GM21526 (cell line): ENCODE measurements at regions not wholly inside any gene's neighbourhood (a gene's known extent, or its start where the extent isn't known, plus 50 kb on each side); places are given as distances from the start of the nearest gene placed in this dataset.
"Not testable (repeated sequence)": the region's sequence is repeated elsewhere in the genome, so short reads cannot be mapped to it uniquely, and the experiment has no call there.

ENCODE experiments used
- ATAC-seq: cut with Tn5 transposase; IDR thresholded peaks from one replicate; pipeline ENCODE4 v1.9.1; 2021; ENCODE audit warnings: moderate library complexity; ENCODE audit not compliant: unreplicated experiment, low FRiP score

DNA sequence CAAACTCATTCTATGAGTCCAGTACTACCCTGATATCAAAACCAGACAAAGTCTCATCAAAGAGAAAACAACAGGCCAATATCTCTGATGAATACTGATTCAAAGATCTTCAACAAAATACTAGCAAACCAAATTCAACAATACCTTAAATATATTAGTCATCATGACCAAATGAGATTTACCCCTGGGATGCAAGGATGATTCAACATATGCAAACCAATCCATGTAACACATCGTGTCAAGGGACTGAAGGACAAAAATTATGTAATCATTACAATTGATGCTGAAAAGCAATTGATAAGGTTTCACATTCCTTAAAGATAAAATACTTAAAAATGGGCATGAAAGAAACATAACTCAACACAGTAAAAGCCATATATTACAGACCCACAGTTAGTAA lies 1476.9 kb downstream of the SI start:
- ATAC-seq, result no peak

DNA sequence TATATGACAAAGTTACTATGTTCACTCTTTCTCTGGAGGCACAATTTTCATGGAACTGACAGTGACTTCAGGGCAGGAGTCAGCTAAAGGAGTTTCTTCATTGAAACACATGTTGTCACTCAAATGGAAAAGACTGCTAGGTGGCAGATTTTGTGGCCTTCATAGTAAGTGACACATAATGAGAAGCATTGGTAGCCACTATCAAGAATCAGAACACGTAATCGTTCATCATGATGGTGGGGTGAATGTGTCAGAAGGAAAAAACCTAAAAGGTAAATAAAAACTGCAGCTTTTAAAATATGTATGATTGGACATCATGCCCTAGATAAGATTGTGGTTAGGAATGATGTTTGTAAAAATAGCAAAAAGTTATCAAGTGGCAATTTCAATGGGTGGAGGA lies 1491.0 kb downstream of the SI start:
- ATAC-seq, result no peak

DNA sequence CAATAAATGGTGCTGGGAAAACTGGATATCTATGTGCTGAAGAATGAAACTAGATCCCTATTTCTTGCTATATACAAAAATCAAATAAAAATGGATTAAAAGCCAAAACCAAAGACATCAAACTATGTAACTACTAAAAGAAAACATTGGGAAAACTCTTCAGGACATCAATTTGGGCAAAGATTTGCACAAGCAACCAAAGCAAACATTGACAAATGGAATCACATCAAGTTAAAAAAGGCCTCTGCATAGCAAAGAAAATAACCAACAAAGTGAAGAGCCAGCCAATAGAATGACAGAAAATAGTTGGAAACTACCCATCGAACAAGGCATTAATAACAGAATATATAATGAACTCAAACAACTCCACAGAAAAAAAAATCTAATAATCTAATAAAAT lies 1495.3 kb downstream of the SI start:
- ATAC-seq, result no peak

DNA sequence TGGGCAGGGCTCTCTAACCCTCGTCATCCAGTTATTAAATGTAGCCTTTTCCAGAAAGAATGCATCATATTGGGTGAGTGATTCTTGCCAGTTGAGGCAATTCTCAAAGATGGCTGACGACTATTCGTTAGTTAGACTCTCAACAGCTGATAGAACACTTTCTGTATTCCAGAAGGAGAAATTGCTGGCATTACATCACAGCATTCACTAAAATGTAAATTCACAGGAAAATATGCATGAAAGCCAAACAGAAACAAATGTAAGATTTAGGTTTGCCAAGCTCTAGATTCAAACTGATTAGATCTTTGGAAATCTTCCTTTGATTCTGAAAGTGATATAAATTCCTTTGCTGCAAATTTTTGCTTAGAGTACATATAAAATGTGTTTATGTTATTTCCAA lies 1501.0 kb downstream of the SI start:
- no peak for ATAC-seq

DNA sequence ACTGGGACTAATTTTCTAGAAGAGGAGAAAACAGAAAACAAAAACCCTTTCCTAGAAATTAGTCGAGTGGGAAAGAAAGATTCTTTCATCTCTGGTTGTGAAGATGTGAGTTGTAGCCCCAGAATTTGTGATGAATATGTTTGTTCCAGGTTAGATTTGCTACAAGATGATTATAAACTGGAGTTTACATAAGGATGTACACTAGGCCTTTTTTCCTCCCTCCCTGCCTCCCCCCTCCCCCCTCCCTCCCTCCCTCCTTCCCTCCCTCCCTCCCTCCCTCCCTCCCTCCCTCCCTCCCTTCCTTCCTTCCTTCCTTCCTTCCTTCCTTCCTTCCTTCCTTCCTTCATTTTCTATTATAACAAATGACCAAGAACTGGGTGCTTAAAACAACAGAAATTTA lies 1502.0 kb downstream of the SI start:
- ATAC-seq, result no peak

DNA sequence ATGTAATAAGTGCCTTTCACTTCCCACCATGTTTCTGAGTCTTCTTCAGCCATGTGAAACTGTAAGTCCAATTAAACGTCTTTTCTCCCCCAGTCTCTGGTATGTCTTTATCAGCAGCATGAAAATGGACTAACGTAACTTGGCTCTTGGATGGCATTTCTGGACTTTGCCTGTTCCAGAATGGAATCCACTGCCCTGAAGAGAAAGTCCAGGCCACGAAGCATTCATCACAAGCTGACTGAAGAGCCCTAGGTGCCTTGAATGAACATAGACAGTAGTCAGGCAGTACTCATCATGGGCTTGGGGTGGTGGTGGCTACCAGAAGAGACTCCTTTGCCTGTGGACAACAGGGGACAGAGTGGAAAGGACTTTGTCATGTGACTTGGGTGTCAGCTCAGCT lies 1505.0 kb downstream of the SI start:
- ATAC-seq, result no peak

DNA sequence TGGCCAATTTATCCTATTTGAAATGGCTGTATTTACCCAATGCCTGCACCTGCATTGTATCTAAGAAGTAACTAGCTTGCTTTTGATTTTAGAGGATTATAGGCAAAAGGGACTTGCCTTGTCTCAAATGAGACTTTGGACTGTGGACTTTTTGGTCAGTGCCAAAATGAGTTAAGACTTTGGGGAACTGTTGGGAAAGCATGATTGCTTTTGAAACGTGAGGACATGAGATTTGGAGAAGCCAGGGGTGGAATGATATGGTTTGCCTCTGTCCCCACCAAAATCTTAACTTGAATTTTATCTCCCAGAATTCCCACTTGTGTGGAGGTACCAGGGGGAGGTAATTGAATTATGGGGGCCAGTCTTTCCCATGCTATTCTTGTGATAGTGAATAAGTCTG lies 1505.4 kb downstream of the SI start:
- ATAC-seq, result no peak

DNA sequence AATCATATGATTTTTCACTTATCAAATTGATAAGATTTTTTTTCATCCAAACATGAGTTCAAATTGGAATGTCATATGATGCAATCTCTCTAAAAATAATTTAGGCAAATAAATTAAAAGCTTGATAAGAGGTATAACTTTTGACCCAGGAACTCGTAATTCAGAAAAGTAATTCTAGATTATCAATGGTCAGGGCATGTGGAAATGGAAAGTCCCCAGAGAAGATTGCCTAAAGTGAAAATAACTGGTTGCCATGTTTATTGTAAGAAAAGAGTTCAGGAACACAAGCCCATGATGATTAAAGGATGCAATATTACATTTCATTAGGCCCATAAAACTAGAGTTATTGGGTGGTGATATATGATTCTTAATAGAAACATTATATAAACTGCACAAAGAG lies 1514.8 kb downstream of the SI start:
- ATAC-seq, result no peak

DNA sequence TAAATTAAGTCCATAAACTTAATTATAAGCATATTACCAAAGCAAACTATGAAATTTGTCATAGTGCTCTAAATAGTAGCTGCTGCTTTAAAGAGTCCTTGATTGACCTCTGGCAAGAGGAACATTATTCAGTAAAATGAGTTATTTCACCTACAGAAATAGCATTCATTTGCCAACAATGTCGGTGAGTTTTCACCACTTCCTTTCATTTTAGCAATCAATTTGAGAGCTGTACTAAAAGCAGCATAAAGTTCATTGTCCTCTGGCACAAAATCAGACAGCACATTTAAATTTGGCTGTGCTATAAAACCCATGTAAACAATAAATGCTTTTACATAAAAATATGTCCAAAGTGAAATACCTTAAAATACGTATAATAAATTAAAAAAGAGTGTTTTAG lies 1515.7 kb downstream of the SI start:
- ATAC-seq, result no peak

DNA sequence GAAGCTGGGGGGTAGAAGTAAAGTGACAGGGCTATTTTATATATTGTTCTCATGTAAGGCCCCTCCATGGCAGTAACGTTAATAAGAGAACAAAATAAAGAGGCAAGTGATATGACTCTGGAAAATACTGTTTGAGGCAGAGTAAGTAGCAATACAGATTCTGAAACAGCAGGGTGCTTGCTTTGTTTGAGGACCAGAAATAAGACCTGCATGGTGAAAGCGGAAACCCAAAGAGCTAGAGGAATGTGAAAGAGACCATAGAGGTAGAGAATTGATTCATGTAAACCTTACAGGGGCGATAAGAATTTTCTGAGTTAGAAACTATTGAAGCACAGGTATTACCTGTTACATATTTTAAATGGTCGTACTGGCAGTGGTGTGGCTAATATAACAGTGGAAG lies 1517.1 kb downstream of the SI start:
- ATAC-seq, result no peak

DNA sequence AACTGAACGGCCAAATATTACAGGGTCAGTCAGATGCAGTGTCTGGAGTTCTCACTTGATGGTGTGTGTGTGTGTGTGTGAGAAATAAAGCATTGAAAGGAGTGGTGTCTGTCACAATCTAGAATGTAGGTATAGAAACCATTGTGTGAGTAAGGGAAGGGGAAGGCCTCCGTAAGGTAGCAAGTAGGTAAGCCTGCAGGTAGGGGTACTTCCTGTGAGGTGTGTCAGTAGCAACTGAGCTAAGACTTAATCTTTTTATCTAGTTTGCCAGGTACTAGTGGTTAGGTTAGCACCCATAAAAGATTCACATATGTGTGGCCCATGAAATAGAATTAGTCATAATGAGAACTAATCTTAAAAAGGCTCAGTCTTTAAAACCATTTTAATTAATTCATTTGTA lies 1517.8 kb downstream of the SI start:
- no peak for ATAC-seq

DNA sequence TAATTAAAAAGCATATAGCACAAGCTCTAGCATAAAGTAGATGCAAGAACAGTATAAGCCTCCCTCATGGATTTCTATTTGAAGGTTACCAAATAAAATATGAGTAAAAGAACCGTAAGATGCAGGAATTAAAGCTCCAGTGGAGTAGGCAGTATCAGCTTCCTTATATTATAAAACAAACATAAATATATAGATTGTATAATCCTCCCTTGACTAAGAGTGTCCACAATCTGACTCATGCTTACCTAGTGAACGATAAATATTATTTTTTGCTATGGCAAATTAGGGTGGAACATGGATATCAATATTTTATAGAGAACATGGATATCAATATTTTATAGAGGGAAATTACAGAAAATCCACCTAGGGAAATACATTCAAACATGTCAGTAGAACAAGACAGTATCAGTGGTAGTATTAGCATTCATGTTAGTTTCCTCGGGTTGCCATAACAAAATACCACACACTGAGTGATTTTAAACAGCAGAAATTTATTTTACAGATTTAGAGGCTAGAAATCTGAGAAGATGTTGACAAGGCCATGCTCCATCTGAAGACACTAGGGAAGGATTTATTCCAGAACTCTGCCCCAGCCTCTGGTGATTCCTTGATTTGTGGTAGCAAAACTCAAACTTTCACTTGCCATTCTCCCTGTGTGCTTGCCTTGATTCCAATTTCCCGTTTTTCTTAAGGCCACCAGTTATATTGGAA lies 1521.3 kb downstream of the SI start:
- ATAC-seq, result no peak

DNA sequence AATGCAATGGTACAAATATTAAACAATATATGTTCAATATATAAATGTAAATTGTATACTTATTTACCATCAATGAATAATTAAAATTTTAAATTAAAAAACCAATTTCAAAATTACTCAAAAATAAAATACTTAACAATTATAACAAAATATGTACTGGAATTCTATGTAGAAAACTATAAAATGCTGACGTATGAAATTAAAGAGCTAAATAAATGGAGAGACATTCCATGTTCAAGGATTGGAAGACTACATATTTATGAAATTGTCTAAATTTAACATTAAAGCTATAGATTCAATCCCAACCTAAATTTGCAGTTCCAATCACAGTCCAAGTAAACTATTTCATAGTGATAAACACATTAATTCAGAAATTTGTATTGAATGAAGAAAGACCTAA lies 1522.4 kb downstream of the SI start:
- ATAC-seq, result no peak

DNA sequence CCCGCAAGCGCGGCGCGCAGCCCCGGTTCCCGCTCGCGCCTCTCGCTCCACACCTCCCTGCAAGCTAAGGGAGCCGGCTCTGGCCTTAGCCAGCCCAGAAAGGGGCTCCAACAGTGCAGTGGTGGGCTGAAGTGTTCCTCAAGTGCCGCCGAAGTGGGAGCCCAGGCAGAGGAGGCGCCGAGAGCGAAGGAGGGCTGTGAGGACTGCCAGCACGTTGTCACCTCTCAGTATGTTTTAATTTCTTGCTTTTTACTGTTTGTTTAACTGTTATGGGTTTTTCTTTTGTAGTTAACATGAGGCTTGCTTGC lies 1525.7 kb downstream of the SI start:
- ATAC-seq, result no peak

DNA sequence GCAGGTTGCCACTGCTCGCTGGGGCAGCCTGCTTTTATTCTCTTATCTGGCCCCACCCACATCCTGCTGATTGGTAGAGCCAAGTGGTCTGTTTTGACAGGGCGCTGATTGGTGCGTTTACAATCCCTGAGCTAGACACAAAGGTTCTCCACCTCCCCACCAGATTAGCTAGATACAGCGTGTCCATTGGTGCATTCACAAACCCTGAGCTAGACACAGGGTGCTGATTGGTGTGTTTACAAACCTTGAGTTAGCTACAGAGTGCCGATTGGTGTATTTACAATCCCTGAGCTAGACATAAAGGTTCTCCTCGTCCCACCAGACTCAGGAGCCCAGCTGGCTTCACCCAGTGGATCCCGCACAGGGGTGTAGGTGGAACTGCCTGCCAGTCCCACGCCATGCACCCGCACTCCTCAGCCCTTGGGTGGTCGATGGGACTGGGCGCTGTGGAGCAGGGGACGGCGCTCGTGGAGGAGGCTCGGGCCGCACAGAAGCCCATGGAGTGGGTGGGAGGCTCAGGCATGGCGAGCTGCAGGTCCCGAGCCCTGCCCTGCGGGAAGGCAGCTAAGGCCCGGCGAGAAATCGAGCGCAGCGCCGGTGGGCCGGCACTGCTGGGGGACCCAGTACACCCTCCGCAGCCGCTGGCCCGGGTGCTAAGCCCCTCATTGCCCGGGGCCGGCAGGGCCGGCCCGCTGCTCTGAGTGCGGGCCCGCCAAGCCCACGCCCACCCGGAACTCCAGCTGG lies 1526.2 kb downstream of the SI start:
- not testable (repeated sequence) for ATAC-seq

DNA sequence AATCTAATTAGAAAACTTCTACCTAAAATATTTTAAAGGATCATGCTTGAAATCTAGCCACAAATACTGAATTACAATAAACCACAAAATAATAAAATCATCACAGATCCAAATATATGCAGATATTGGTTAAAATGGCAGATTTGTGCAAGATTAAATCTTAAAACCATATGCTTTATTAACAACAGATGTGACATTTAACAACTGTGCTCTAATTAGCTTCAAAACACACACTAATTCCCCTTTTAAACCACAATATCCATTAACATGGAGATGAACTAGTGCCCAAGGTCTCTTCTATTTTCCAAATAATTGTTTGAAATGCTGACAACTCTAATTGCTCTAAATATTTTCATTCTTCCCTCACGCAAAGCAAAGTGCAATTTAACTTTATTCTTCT lies 1530.3 kb downstream of the SI start:
- no peak for ATAC-seq

DNA sequence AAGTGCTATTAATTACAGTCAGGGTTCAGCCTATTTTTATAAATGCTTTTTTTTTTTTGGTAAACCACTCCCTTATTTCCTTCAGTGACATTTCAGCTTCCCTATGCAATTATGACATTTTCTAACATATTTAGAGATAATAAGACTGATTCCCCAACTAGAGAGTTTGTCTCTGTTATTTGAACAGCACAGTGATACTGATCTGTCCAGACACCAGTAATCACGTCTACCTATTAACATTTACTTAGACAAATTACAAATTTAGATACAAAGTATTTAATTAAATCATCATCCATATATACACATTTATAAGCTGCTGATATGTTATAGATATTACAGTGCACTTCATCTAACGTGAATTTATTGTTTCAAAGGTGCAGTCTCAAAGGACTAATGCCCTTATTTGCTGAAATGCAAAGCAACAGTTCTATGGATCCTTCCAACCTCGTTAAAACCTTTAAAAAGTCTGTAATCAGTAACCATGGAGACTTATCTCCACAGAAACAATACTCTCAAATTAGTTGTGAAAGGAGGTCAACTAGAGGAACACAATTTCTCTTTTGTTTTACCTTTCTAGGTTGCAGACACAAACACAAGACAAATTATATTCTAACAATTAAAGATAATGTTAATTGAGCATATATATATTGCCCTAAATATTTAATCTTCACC lies 1531.1 kb downstream of the SI start:
- no peak for ATAC-seq

DNA sequence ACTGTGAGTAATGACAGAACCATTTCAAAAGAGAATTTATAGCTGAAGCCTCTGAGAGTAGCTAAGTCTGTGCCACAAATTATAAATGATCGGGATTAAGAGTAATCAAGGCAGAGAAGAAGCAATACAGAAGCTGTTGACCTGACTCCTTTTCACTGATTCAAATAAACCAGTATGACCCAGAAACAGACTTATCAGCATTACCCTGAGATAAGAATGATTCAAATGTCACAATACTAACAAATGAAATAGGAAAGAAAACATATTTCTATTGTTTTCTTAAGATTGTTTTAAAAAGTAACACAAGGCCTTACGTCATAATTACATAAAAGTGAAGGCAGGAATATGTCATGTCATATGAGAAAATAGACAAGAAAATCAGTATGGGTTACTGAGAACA lies 1534.6 kb downstream of the SI start:
- no peak for ATAC-seq

DNA sequence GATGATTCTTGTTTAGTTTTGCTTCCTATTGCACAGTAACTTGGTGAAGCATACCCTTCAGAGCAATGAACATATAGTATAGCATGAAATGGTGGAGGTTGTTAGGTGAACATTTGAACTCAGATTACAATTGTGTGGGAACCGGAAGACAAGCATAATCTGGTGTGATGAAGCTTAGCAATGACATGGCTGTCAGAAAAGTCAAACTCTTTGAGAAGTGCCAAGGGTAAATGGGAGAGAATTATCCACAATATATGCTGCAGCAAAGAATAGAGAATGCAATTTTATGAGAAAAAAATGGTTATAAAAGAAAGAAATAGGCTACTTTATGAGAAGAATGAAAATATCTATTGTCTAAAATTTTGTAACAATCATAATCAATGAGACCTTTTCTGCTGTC lies 1536.7 kb downstream of the SI start:
- no peak for ATAC-seq

DNA sequence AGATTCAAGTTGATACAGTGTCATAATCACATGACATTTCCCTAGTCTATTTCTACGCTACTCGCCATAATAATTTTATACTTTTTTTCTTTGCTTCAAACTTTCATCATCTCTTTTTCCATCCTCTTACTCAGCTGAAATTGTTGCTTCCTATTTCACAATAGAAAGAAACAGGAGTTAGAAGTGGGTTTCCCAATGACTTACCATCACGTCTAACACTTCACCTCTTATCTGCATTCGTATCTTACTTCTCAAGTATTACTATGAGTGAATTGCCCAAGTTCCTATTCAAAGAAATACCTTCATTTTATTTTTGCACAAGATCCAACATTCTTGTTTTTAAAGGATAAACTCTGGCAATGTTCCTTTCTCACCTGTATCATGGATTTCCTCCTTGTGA lies 1539.9 kb downstream of the SI start:
- no peak for ATAC-seq

DNA sequence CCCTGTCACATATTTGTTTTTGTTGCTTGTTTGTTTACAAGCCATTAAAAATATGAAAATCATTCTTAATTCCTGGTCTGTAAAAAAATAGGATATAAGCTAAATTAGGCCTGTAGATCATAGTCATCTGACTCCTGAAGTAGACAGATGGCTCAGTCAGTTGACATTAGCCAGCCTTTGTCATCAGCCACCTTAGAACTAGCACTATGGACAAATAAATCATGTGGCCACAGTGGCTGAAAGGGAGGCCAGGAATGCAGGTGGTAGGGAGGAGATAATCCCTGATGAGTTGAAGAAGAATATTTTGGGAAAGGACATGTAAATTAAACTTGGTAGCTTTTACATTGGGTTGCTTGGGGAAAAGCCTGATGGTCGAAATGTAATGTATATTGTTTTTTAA lies 1544.9 kb downstream of the SI start:
- no peak for ATAC-seq

DNA sequence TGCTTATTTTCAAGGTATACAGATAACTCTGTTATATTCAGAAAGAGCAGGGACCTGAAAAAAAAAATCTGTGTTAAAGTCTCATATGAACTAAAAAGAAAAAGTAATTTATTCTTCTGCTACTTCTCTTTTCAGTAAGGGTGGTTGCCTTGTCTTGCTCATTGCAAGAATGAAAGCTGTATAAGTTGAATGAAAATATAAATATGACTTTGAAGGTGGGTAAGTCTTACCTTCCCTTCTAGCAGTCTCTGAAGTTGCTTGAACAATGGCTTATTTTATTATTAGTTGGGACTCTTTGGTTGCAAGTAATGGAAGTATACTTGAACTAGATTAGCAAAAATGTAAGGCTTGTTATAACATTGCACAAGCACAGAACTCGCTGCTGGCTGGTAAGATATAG lies 1554.9 kb downstream of the SI start:
- no peak for ATAC-seq
